HG03025 (cell line): ENCODE measurements at regions not wholly inside any gene's neighbourhood (a gene's known extent, or its start where the extent isn't known, plus 50 kb on each side); places are given as distances from the start of the nearest gene placed in this dataset.
A peak's percentile ranks its signal among the peaks of the same experiment; 100 is the strongest.
"Not testable (repeated sequence)": the region's sequence is repeated elsewhere in the genome, so short reads cannot be mapped to it uniquely, and the experiment has no call there.

ENCODE experiments used
- ATAC-seq: cut with Tn5 transposase; IDR thresholded peaks from one replicate; pipeline ENCODE4 v1.9.1; 2021; ENCODE audit warnings: mild to moderate bottlenecking, moderate library complexity; ENCODE audit not compliant: unreplicated experiment, low FRiP score

DNA sequence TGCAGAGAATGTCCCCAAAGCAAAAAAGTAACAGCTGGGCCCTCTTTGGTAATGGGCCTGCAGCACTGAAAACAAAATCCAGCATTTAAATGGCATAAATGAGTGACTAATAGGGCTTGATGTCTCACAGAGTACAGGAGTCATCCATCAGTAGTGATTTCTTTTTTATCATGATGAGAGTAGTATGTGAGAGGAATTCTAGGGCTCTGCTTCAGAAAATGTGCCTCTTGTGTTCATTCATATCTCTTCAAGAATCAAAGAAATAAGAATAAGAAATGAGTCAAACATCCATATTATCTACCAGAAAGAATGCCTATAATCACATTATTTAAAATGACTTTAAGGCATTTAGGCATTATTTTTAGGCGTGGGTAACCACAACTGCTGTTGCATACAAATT lies 792.9 kb upstream of the HTR2C start:
- ATAC-seq, result no peak

DNA sequence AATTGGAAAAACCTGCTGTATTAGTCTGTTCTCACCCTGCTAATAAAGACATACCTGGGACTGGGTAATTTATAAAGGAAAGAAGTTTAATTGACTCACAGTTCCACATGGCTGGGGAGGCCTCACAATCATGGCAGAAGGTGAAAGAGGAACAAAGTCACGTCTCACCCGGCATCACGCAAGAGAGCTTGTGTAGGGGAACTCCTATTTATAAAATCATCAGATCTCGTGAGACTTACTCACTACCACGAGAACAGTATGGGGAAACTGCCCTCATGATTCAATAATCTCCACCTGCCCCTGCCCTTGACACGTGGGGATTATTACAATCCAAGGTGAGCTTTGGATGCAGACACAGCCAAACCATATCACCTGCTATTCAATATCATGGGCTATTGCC lies 799.1 kb upstream of the HTR2C start:
- not testable (repeated sequence) for ATAC-seq

DNA sequence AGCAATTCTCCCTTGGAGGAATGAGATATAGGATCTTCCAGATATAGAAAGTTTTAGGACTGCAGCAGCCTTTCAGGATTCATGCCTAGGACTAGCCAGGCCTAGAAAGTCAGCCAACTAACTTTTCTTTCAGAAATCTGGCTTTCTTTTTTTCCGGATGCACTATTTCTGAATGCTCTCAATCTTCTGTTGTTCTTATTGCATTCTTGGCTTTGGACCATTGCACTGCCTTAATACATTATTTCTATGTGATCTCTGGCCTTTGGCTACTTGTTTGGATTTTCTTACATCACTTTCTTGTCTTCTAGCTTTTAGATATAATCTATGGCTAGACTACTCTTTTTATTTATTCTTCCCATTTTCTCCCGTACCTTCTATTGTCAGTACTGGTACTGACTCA lies 813.1 kb upstream of the HTR2C start:
- no peak for ATAC-seq

DNA sequence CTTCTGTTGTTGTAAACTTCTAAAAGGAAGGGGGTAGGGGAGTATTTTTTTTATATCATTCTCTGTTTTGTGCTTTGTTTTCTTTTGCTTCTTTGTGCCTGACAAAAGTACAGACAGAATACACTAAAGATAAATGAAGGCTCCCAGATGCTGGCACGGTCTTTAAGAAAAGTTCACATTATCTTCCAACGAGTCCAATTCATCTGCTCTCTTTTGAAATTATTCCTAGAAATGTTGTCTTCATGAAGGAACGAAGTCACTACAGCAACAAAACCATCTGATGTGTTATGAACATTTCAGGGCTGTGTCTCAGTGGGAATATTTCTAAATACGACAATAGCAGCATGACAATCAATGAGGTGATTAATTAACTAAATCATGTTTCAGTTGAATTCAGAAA lies 813.8 kb upstream of the HTR2C start:
- no peak for ATAC-seq

DNA sequence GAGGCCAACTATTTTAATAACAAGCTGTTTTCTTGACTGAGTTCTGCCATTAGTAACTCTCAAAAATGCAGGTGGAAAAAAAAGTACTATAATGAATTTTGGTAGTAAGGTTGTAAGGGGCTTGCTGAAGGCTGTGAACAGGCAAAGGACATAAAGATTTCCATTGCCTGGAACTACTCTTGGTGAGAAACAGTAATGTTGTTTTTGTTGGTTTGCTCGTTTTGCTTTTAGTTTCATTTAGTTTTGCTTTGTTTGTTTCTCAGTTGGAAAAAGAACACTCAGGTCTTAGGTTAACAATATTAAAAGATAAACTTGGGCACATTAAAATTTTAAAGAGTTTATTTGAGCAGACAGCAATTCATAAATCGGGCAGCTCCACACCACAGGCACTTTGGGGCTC lies 824.5 kb upstream of the HTR2C start:
- ATAC-seq, result no peak

DNA sequence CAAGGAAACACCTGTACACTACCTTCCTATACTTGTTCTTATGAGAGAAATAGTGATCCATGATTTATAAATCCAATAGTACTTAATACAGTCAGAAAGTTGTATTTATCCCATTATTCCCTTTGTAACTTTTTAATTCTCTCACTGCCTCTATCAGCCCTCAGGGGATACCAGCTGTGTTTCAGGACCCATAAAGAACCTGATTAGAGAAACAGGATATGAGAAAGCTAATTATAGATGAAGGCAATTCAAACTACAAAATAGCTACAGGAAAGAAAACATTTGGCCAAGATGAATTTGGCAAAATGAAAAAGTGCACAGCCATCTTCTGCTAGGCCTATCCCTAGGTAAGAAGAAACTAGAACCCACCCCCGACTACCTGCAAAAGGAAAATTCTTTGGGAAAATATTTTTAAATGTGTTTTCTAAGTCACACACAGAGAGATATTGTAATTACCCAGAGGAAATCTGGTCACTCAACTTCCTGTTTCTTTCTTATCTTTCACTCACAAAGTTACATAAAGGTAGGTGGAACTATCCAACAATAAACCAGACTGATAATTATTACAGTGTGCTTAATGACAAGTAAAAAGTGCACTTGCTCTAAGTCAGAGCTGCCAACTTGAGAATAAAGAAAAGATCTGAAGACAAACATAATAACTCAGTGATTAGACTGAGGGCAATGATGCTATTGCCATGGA lies 836.5 kb upstream of the HTR2C start:
- ATAC-seq, result peak; percentile 46

DNA sequence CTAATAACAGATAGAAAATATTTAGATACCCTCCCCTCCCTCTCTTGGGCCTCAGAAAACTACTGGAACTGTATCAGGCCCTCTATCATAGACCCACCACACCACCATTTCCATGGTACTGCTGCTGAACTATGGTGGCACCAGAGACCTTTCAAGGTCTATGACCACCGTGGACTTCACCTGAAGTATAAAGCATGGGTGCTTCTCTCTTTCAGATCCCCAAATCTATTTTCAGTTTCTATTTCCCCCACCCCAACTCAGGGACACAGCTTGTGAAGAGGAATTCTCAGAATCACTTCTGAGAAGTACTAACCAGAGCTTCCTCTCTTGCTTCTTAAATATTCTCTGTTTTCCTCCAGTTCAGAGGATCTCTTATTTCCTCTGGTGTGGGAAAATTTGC lies 840.8 kb upstream of the HTR2C start:
- ATAC-seq, result peak; percentile 57

DNA sequence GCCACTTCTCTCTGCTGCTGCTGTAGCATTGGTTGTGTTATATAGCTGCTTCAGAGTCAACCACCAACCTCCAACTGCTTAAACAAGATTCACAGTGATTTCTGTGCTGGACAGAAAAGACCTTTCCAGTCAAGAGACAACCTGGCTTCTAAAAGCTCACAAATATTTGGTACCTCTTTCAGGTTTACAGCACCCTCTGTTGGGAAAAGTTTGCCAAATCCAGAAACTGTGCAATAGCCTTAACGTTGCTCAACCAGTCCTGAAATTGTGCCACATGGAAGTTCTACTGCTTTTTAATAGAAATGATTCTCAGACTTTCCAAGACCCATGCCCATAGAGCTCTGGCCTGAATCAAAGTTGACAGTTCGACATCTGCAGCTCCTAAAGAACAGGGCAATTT lies 842.1 kb upstream of the HTR2C start:
- no peak for ATAC-seq

DNA sequence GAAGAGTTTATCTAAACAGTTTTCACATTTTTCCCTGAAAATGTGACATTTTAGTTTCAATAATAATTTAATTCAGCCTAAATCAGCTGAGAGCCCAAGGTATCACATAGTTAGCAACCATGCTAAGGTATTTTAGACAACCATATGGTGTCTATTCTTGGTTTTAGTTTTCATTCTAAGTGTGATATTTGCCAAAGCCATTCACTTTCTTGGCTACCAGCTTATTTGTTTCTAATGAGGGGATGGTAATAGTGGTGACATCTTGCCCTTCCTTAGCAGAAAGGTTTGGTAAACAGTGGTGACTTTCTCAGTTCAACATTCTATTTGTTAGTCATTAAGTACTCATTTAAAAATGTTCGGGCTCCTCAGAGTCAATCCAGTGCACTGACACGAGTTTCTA lies 854.9 kb upstream of the HTR2C start:
- ATAC-seq, result no peak

DNA sequence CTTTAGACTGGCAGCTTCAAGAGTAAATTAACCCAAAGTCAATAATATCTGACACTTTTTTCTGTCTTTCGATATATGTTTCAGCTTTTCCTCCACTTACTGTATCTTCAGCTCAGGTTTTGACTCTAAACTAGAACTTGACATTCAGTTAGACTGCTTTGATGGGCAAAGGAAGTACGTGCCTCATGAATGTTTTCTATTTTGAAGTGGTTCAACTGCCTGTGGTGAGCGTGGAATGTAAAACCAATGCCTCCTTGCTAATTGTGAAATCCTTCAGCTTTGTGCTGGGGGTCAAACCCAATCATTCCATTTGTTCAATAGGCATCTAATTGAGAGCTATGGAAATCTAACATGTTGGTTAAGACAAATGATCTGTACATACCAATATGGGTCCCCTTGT lies 857.0 kb upstream of the HTR2C start:
- ATAC-seq, result no peak

DNA sequence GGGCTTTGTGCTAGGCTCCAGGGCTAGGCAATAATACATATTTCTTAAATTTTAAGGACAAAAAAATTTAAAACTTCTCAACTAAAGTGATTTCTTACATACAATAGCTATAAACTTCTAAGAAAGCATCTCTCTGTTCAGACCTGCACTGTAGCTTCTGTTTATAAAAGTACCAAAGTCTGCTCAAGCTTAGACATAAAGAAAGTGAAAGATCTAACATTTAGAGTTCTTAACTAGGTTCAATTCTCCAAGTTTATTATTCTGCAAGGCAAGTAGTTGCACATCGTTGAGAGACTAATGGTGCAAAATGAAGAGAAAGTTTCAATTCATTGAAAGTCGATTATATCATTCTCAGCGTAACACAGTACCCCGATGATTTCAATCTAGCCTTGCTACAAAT lies 857.4 kb upstream of the HTR2C start:
- ATAC-seq, result no peak

DNA sequence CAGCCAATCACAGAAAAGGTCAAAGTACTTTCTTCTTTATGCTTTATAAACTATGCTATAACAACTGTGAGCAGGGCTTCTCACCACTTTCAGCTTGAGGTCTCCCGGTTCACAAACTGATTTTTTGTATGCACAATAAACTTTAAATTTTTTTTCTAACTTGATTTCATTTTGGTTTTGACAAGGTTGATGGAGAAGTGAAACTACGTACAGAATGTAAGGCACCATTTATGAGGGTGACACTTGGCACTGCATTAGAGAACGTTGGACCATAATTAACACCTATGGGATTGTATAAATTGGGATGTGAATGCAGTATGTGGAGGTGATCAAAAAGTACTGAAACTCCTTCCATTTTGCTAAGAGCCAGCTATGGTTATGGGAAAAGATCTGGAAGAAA lies 857.9 kb upstream of the HTR2C start:
- no peak for ATAC-seq

DNA sequence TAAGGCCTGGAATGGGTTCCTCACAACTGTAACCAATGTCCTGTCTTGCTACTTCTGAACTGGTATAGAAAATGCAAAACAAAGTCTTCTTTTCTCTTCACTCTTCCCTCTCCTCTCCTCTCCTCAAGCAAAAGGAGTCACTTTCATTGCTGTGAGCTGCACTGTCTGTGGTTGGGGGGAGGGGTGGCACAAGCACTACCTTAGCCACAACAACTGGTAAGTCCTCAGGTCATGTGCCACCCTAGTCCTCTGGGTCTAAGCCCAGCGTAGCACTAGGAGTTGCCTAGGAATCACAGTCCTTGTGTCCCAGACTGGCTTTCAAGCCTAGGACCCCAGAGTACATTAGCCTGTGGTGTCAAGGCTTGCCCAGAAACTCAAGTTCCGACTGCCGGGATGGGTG lies 859.3 kb upstream of the AMOT start:
- no peak for ATAC-seq

DNA sequence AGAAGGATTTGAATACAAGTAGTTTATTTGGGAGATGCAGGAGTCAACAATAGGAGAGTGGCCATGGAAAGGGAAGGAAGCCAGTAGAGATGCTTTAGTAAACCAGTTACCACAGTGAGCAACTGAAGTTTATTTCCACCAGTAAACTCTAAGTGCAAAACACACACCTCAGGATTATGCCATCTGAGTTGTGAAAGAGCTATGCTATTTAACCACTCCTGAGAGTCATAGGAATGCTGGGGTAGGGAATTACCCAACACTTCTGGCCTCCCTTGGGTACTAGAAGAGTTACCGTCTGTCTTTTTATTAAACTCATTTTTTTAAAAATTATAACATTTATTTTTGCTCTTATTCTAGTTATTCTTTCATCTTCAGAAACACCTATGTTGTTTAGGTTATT lies 834.6 kb upstream of the AMOT start:
- no peak for ATAC-seq

DNA sequence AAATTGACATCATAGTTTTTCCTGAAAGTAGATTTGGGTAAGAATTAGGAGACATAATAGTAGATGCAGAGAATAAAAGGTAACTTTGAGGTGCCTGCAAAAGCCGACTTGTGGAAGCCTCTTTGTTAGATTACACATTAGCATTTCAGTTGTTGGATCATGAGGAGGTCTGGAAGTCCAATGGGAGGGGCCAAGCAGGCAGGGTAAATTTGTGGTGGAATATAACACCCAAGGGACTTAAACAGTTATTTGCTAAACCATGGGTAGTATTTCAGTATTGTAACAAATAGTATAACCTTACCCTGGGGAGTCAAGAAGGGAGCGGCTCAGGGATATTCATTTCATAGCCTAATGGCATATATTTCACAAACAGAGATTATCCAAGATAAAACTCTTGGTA lies 810.7 kb upstream of the AMOT start:
- no peak for ATAC-seq

DNA sequence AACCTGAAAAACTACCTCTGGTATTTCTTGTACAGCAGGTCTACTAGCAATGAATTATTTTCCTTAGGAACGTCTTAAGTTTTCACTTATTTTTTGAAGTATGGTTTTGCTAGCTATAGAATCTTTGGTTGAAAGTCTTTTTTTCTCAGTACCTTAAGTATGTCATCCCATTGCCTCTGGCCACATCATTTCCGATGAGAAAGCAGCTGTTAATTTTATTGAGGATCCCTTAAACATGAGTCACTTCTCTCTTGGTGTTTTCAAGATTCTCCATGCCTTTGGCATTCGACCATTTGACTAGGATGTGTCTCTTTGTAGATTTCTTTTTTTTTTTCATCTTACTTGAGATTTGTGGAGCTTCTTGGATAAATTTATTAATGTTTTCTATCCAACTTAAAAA lies 803.8 kb upstream of the AMOT start:
- ATAC-seq, result no peak

DNA sequence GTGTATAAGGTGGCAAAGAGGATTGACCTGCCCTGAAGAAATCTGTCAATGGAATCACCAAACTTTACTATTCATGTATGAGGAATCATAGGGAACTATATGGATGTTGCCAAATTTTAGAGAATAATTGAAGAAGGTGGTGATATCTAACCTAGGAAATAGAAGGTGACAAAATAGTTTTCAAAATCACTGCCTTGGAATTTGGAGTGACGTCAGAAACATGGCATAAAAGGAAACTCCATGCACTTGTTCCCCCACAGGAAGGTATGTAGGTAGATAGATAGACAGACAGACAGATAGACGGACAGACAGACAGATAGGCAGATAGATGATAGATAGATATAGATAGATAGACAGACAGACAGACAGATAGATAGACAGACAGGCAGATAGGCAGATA lies 793.9 kb upstream of the AMOT start:
- no peak for ATAC-seq

DNA sequence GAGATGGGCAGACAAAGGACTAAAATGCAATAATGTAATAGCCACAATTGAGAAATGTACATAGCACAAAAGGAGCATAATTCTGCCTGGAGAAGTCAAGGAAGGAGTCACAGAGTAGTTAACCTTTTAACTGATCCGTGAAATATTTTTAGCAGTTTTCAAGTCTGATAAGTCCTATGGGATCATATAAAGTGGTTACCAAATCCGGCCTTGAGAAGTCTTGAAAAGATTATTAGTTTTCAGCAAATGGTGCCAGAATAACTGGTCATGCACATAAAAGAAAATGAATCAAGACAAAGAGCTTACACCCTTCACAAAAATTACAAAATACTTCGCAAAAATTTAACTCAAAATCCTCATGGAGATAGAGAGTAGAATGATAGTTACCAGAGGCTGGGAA lies 788.7 kb upstream of the AMOT start:
- ATAC-seq, result no peak

DNA sequence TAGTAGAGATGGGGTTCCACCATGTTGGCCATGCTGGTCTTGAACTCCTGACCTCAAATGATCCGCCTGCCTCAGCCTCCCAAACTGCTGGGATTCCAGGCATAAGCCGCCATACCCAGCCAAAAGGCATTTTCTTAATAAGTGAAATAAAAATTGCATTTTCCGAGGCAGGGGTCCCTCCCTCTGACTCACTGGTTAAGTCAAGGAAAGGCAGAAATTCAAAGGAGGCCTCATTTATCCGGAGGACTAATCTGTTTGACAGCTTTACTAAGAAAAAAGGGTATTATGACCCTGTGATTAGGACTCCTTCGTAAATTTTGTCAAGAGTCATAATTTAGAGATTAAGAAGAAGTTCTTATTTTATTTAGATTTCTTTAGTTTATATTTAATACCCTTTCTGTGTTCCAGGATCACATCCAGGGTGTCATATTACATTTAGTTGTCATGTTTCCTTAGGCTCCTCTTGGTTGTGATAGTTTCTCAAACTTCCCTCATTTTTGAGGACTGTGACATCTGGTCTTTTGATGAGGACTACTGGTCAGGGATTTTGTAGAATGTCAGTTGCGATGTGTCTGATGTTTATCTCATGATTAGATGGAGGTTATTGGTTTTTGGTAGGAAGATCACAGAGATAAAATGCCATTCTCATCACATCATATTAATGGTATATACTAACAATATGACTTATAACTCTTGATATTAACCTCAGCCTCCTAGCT lies 753.7 kb upstream of the AMOT start:
- no peak for ATAC-seq

DNA sequence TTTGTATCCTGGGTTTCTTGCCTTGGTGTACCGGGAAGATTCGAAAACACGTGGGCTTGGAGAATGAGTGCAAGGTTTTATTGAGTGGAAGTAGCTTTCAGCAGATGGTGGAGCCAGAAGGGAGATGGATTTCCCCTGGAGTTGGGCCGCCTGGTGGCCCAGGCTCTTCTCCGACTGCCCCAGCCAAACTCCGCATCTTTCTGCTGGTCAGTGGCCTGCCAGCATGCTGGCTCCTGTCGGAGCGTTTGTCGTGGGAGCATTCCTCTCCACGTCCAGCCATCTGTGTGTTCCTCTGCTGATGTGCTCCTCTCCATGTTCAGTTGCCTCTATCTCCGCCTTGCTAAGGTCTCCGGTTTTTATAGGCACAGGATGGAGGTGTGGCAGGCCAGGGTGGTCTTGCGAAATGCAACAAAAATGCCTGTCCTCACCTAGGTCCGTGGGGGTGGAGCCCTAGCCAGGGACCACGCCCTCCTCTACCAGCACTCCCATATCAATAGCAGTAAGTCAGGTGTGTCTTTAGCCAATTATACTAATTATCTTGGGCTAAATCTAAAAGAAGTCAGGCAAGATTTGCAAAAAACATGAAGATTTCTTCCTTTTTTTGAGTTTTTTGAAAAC lies 745.8 kb upstream of the AMOT start:
- ATAC-seq, result no peak

DNA sequence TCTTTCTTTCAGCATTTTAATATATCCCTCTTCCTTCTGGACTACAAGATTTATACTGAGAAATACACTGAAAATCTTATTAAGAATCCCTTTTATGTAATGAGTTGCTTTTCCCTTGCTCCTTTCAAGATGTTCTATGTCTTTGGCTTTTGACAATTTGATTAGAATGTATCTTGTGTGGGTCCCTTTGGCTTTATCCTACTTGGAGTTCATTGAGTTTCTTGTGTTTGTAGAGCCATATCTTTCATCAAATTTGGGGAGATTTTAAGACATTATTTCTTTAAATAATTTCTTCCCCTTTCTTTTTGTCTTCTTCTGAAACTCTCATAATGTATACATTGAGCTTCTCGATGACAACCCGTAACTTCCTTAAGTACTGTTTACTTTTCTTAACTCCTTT lies 739.9 kb upstream of the AMOT start:
- no peak for ATAC-seq

DNA sequence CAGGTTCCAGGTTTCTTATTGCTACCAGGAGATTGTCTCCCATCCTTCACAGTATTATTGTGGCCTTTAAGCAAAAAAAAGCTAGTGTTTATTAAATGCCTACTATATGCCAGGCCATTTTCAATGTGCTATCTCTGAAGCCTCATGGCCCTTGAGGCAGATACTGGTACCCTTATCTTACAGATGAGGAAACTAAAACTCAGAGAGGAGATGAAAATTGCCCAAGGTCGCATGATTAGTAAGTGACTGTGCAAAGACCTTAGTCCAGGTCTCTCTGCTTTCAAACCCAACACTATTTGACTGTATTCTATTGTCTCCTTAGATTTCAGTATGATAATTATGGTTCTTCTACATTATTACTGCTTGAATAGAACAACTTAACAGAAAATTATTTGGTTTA lies 717.9 kb upstream of the AMOT start:
- no peak for ATAC-seq
